HAP-1 (cell line): ENCODE measurements at regions not wholly inside any gene's neighbourhood (a gene's known extent, or its start where the extent isn't known, plus 50 kb on each side); places are given as distances from the start of the nearest gene placed in this dataset.
"Not testable (repeated sequence)": the region's sequence is repeated elsewhere in the genome, so short reads cannot be mapped to it uniquely, and the experiment has no call there.

Experiments
- DNase-seq, 2 experiments: peaks; one replicate each; pipeline ENCODE4 v3.0.0-alpha.2; 2016 to 2020; ENCODE audit warnings: low spot score in 2 of 2
- H3K27me3 ChIP-seq: fragments of 250-450 bp; sonication (Bioruptor Pico); 2 replicates; pipeline ENCODE4 v1.5.1; 2020; ENCODE audit warnings: low read depth, mild to moderate bottlenecking, moderate library complexity
- H3K36me3 ChIP-seq: fragments of 250-450 bp; sonication (Bioruptor Pico); replicated peaks from 2 replicates; pipeline ENCODE4 v1.5.1; 2020; ENCODE audit warnings: mild to moderate bottlenecking
- H3K4me1 ChIP-seq: fragments of 250-450 bp; sonication (Bioruptor Pico); 2 replicates; pipeline ENCODE4 v1.5.1; 2020; ENCODE audit warnings: mild to moderate bottlenecking
- H3K4me3 ChIP-seq: fragments of 250-450 bp; sonication (Bioruptor Pico); 2 replicates; pipeline ENCODE4 v1.5.1; 2020; ENCODE audit warnings: mild to moderate bottlenecking, moderate library complexity
- H3K9me3 ChIP-seq: fragments of 250-450 bp; sonication (Bioruptor Pico); 2 replicates; pipeline ENCODE4 v1.5.1; 2020; ENCODE audit warnings: mild to moderate bottlenecking, moderate library complexity
- in situ Hi-C: fragments of 300-500 bp; cut with MboI; formaldehyde crosslinking; loops from 3 replicates; pipeline ENCODE4 v1.14.3; 2020; ENCODE audit warnings: low sequenced_read_pairs, inconsistent platforms, mixed read lengths

- Histone ChIP-seq H3K27me3 (no peaks in the 10 kb centered on the region), H3K4me1 (no peaks in the 10 kb centered on the region), H3K36me3 (no peaks in the 10 kb centered on the region), H3K9me3 (no peaks in the 10 kb centered on the region), H3K4me3 (no peak overlapping the region)
- DNase-seq = no peak
- in situ Hi-C loops = no loop called here
These were observed 258.1 kb upstream of the MCTP2 start for GRCh38 chr15:93973287-93973686.

- no peak for DNase-seq
- in situ Hi-C loops = no loop called here
- Histone ChIP-seq H3K27me3 (no peaks in the 10 kb centered on the region), H3K9me3 (no peaks in the 10 kb centered on the region), H3K4me1 (no peaks in the 10 kb centered on the region), H3K4me3 (no peak overlapping the region), H3K36me3 (no peaks in the 10 kb centered on the region)
These were observed 262.6 kb upstream of the MCTP2 start for GRCh38 chr15:93968773-93969172.

DNA sequence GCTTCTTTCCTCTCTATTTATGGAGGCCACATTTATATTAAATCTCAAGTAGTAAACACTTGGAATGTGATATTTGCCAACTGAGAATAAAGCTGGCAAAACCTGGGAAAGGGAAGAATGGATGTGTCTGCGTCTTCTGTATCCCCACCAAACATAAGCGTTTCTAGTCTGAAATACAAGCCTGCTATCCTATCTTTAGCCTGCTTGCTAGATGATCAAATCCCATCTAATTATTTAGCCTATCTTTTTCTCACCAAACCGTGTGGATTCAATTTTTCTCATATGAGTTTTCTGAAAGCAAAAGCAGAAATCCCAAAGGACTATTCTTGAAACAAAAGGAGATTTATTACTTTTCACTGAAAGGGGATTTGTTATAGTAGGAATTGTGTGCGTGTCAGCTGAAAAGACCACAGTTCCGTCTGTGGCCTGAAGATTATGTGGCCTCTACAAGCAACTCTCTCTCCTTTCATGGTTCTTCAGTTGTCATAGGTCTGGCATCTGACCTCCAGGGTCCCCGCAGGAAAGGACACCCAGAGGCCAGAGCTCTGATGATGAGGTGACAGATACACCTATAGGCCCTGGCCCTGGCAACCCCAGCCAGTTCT lies 266.0 kb upstream of the MCTP2 start:
- in situ Hi-C loops = no loop called here
- no peaks in the 10 kb centered on the region for H3K4me1 ChIP-seq
- H3K4me3 ChIP-seq = no peak overlapping the region
- H3K27me3 ChIP-seq = no peaks in the 10 kb centered on the region
- H3K36me3 ChIP-seq = no peaks in the 10 kb centered on the region
- DNase-seq = no peak
- no peaks in the 10 kb centered on the region for H3K9me3 ChIP-seq

DNA sequence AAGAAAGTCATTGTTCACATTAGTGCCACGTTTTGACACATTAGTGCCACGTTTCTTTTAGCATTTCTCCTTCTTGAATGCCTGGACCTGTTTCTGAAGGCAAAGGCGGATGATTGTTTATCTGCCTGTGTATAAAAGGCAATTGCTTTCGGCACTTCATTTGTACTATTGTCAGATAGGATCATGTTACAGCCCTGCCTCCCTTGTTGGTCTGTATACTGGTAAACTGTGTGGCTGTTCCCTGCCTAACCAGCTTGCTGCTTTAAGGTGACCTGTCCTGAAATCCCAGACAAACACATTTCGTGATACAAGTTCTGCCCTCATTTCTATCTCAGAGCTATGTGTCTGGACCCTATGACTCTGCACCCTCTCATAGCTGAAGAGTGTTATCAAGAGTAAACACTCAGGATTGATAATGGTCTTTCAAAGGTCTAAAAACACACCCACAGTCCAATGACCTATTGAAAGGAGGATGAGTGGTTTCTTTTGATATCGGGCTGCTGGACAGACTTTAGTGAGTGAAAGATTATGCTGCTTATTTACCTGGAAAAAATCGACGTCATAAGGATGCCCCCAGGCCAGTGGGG lies 276.3 kb upstream of the MCTP2 start:
- no peak for DNase-seq
- H3K4me1 ChIP-seq = no peaks in the 10 kb centered on the region
- H3K4me3 ChIP-seq = no peak overlapping the region
- H3K36me3 ChIP-seq = no peaks in the 10 kb centered on the region
- H3K27me3 ChIP-seq = no peaks in the 10 kb centered on the region
- in situ Hi-C loops = no loop called here
- H3K9me3 ChIP-seq = no peaks in the 10 kb centered on the region

DNA sequence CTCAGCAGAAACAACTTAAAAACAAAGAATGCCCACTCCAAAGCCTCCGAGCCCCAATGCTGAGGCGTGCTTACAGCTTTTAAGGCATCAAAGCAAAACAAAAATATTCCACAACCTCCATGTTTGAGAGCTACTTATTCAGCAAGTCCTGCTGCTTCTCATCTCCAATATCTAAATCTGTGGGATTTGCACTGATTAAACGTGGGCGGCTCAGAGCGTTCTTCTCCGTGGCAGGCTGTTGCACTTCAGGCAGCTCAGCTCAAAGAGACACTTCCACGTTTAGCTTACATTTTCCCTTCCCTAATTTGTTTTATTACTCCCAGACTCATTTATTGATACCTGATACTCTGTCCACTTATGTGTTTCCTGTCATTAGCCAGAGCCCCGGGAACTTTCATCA lies 282.6 kb upstream of the MCTP2 start:
- no peaks in the 10 kb centered on the region for H3K36me3 ChIP-seq
- H3K4me3 ChIP-seq = no peak overlapping the region
- H3K9me3 ChIP-seq = no peaks in the 10 kb centered on the region
- in situ Hi-C loops = no loop called here
- no peak for DNase-seq
- H3K4me1 ChIP-seq = no peaks in the 10 kb centered on the region
- no peaks in the 10 kb centered on the region for H3K27me3 ChIP-seq

DNA sequence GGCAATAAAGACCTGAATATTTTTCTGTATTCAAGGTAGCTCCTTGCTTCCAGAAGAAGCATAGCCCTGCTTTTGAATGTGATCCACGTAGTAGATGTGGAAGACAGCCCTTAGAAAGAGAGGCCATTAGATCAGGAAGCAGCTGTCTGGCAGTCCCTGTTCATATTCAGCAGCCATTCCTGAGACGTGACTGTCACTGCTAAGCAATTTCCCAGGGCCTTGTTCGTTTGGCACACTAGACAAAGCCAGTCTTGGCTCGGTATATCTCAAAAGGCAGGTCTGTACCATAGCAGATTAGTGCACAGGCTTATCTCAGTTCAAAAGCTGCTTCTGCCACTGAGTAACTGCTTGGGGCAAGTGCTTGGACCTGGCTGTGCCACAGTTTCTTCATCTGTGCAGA lies 287.8 kb upstream of the MCTP2 start:
- no peaks in the 10 kb centered on the region for H3K27me3 ChIP-seq
- H3K4me1 ChIP-seq = no peaks in the 10 kb centered on the region
- H3K9me3 ChIP-seq = no peaks in the 10 kb centered on the region
- DNase-seq = no peak
- in situ Hi-C loops = no loop called here
- H3K36me3 ChIP-seq = no peaks in the 10 kb centered on the region
- no peak overlapping the region for H3K4me3 ChIP-seq

DNA sequence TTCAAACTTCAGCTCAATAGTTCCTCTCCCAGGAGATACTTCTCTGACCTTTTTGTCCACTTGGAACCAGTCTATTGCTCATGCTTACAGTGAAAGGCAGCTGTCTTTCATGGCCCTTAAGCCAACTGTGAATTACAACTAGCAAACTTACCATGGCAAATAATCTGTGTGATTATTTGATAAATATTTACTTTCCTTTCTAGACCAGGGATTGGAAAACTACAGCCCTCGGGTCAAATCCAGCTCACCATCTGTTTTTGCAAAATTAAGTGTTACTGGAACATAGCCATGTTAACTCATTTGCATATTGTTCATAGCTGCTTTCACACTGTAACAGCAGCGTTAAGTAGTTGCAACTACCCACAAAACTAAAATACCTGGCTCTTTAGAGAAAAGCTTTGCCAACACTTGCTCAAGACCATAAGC lies 289.1 kb upstream of the MCTP2 start:
- H3K36me3 ChIP-seq = no peaks in the 10 kb centered on the region
- H3K4me1 ChIP-seq = no peaks in the 10 kb centered on the region
- in situ Hi-C loops = no loop called here
- no peak for DNase-seq
- no peaks in the 10 kb centered on the region for H3K27me3 ChIP-seq
- H3K9me3 ChIP-seq = no peaks in the 10 kb centered on the region
- H3K4me3 ChIP-seq = no peak overlapping the region

DNA sequence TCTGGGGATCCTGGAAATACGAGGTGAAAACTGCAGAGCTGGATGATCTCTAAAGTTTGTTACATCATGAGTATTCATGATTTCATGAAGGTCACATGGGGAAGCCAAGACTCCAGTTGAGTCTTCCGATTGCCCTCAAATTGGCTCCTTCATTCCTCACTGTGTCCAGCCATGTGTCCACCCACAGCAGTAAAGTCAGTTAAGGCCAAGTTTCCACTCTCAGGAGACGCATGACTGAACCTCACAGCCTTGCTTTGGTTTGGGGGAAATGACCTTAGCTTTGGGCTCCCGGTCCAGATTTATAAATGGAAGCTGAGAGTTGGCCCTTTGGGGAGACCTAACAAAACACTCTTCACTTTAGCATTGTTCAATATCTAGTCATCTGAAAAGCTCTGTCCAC lies 289.7 kb upstream of the MCTP2 start:
- Histone ChIP-seq H3K9me3 (no peaks in the 10 kb centered on the region), H3K4me1 (no peaks in the 10 kb centered on the region), H3K4me3 (no peak overlapping the region), H3K27me3 (no peaks in the 10 kb centered on the region), H3K36me3 (no peaks in the 10 kb centered on the region)
- no peak for DNase-seq
- in situ Hi-C loops = no loop called here

GRCh38 chr15:93940226-93940625 lies 291.1 kb upstream of the MCTP2 start:
- Histone ChIP-seq H3K27me3 (no peaks in the 10 kb centered on the region), H3K9me3 (no peaks in the 10 kb centered on the region), H3K36me3 (no peaks in the 10 kb centered on the region), H3K4me3 (no peak overlapping the region), H3K4me1 (no peaks in the 10 kb centered on the region)
- in situ Hi-C loops = no loop called here
- DNase-seq = no peak

DNA sequence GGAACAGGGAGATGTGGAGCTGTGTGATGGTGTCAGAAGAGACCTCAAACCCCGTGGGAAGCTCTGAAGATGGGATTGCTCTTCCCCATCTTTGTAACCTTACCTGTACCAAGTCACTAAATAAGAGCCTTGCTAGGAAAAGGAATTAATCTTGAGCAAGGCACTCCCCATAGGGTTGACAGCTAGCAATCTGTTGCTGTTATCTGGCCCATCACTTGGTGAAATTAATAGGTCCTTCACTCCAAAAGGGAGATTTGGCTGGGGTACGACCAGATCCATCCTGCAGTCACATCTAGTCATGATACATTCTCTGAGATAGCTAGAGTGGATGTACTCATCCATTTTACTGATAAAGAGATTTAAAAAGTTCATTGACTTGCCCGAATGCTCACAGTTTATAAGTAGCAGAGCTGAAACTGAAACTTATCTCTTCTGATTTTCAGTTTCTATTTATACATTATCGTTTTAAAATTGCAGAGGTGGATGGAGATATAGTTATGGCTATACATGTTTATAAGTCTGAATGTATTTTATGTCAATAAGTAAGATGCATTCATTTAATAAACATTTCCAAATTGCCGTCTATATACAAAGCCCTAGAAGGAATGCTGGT lies 299.1 kb upstream of the MCTP2 start:
- in situ Hi-C loops = no loop called here
- Histone ChIP-seq H3K9me3 (no peaks in the 10 kb centered on the region), H3K27me3 (no peaks in the 10 kb centered on the region), H3K4me1 (no peaks in the 10 kb centered on the region), H3K36me3 (no peaks in the 10 kb centered on the region), H3K4me3 (no peak overlapping the region)
- no peak for DNase-seq

DNA sequence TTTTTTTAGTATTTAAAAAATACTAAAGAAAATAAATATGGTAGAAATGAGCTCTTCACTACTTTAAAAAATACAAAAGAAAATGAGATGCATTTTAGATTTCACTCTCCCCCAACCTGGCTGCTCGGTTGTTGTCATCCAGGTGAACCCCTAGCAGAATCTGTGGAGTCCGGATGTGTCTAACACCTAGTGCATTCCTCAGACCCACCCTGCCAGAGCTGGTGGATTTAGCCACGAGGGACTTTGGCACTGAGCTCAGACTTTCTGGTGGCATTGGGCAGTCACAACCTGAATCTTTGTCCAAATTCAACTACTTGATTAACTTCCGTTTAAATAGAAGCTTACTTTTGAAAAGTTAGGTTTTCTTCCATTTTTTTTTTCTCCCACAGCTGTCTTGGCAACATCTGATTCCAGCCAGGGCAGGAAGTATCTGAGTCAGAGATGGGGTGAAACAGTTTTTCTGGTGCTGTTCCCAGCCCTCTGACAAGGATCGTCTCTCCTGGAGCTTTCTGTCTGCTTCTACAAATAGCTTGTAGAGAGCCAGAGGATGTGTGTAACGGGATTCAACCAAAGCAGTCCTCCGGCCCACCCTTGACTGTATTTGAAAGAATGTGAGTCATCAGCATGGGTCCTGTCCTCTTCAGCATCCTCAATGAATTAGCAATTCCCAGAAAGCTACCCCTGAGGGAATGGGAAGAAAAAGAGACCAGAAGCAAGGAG lies 301.8 kb upstream of the MCTP2 start:
- no peak overlapping the region for H3K4me3 ChIP-seq
- in situ Hi-C loops = no loop called here
- no peak for DNase-seq
- no peaks in the 10 kb centered on the region for H3K9me3 ChIP-seq
- H3K4me1 ChIP-seq = no peaks in the 10 kb centered on the region
- no peaks in the 10 kb centered on the region for H3K27me3 ChIP-seq
- no peaks in the 10 kb centered on the region for H3K36me3 ChIP-seq

DNA sequence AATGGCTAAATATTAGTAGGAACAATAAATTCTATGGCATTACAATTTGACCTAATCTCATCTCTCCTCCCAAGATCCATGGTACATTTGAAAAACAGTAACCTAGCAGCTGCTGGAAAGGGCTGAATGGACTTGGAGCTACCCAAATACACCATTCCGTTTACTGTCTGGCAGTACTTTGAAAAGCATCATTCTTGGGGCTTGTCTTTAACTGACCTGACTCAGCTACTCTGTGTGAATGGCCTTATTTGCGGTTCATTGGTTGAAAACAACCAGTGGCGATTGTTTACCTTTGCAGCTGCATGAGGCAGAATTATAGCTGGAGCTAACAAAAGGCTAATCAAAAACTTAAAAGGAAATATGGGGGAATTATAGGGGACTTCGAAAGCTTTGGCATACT lies 311.2 kb upstream of the MCTP2 start:
- no peaks in the 10 kb centered on the region for H3K27me3 ChIP-seq
- no peak overlapping the region for H3K4me3 ChIP-seq
- no peaks in the 10 kb centered on the region for H3K9me3 ChIP-seq
- in situ Hi-C loops = no loop called here
- no peaks in the 10 kb centered on the region for H3K4me1 ChIP-seq
- no peaks in the 10 kb centered on the region for H3K36me3 ChIP-seq
- DNase-seq = no peak

DNA sequence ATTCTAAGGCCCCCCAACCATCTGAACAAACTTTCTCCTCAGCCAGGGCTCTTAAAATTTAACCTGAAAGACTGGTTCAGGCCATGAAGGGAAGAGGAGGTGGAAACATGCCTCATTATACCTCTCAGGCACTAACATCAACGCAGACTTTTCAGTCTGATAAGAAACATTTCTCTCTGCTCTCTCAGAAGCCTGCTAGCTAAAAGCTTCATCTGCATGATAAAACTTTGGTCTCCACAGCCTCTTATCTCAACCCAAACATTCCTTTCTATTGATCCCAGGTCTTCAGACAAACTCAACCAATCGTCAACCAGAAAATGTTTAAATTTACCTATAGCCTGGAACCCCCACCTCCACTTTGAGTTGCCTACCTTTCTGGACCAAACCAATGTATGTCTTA lies 312.6 kb upstream of the MCTP2 start:
- in situ Hi-C loops, DNase-seq, H3K9me3 ChIP-seq, H3K4me1 ChIP-seq, H3K4me3 ChIP-seq, H3K36me3 ChIP-seq, H3K27me3 ChIP-seq: not testable (repeated sequence)

- H3K27me3 ChIP-seq = no peaks in the 10 kb centered on the region
- H3K9me3 ChIP-seq = no peaks in the 10 kb centered on the region
- H3K36me3 ChIP-seq = no peaks in the 10 kb centered on the region
- in situ Hi-C loops = no loop called here
- H3K4me1 ChIP-seq = no peaks in the 10 kb centered on the region
- no peak overlapping the region for H3K4me3 ChIP-seq
- no peak for DNase-seq
These were observed 314.2 kb upstream of the MCTP2 start for GRCh38 chr15:93917181-93917580.
